ENCODE measurements at regions not wholly inside any gene's neighbourhood (a gene's known extent, or its start where the extent isn't known, plus 50 kb on each side); places are given as distances from the start of the nearest gene placed in this dataset.

- TF ChIP-seq, protein P1, sequence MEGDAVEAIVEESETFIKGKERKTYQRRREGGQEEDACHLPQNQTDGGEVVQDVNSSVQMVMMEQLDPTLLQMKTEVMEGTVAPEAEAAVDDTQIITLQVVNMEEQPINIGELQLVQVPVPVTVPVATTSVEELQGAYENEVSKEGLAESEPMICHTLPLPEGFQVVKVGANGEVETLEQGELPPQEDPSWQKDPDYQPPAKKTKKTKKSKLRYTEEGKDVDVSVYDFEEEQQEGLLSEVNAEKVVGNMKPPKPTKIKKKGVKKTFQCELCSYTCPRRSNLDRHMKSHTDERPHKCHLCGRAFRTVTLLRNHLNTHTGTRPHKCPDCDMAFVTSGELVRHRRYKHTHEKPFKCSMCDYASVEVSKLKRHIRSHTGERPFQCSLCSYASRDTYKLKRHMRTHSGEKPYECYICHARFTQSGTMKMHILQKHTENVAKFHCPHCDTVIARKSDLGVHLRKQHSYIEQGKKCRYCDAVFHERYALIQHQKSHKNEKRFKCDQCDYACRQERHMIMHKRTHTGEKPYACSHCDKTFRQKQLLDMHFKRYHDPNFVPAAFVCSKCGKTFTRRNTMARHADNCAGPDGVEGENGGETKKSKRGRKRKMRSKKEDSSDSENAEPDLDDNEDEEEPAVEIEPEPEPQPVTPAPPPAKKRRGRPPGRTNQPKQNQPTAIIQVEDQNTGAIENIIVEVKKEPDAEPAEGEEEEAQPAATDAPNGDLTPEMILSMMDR (IDR thresholded peaks at IDR 0.05) = no peak
Measured at GRCh38 chr5:51802551-51803184, 419.4 kb downstream of the ISL1 start.

DNA sequence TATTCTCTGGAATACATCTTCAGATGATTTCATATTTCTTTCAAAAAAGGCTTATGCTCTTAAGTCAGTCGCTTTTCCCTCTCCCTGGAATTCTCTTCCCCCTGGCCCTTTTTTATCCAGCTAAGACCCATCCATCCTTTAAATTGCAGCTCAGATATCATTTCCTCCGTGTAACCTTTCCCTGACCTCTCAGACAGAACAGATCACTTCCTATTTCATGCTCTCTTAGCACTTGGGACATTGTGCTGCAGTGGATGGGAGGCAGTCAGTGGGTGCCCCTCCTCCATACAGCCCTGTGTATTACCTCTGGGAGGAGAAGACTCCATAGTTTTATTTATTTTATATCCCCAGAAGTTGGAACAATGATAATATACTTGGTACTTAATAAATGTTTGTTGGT is 423.4 kb downstream of the ISL1 start:
- TF ChIP-seq, protein P1 (IDR thresholded peaks at IDR 0.05) = no peak

DNA sequence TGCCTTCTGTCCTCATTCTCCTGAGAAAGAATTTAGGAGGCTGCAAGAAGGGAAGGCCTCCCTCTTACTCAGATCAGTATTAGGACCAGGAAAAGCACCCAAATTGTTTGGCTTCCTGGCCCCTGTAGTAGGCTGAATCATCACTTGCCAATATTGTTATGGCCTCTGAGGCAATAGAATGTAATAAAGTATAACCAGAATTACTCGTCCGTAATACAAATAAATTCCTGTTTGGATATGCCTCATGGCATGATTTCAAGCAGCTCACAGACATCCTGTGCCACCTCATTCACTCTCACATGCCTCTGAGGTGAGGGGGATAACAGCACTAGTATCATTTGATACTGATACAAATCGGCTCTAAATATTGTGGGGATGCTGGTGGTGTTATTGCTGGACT is 427.3 kb downstream of the ISL1 start:
- TF ChIP-seq, protein P1 (IDR thresholded peaks at IDR 0.05) = no peak

GRCh38 chr5:51811883-51812471 is 428.7 kb downstream of the ISL1 start:
- TF ChIP-seq, protein P1 (IDR thresholded peaks at IDR 0.05) = no peak

DNA sequence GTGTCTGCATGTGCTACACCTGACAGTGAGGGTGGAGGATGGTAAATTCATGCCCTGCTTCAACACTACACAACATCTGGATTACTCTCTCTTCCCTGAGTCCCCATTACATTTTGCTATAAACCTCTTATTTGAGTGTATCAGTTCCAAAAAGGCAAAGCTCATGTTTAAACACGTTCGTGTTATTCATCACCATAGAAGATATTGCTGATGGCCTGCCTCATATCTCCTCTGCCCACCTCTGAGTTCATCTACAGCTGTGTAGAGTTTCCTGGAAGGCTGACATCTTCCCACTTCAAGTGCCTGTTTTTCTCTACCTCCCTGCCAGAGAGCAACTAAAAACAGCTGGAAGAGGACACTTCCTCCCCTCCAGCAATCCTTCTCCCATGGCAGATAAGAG is 433.2 kb downstream of the ISL1 start:
- TF ChIP-seq, protein P1 (IDR thresholded peaks at IDR 0.05) = no peak

DNA sequence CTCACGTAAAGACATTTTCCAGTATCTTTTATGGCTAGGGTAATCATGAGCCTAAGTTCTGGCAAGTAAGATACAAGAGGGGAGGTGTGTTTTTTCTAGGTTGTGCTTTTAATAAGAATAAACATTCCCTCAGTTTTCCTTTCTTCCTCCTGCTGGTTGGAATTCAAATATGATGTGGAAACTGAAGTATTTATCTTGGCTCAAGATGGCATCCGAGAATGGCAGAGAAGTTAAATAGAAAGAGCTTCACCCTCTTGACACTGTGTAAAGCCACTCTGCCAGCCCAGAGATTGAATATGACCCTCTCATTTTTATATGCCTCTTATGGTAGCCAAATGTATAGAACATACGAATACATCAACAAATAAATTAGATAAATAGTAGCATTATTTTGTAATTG is 438.4 kb downstream of the ISL1 start:
- TF ChIP-seq, protein P1 (IDR thresholded peaks at IDR 0.05) = no peak

GRCh38 chr5:51829230-51829629 is 446.0 kb downstream of the ISL1 start:
- TF ChIP-seq, protein P1 (IDR thresholded peaks at IDR 0.05) = no peak

Data from LNCAP (cell line).